ENCODE measurements at regions not wholly inside any gene's neighbourhood (a gene's known extent, or its start where the extent isn't known, plus 50 kb on each side); places are given as distances from the start of the nearest gene placed in this dataset.

DNA sequence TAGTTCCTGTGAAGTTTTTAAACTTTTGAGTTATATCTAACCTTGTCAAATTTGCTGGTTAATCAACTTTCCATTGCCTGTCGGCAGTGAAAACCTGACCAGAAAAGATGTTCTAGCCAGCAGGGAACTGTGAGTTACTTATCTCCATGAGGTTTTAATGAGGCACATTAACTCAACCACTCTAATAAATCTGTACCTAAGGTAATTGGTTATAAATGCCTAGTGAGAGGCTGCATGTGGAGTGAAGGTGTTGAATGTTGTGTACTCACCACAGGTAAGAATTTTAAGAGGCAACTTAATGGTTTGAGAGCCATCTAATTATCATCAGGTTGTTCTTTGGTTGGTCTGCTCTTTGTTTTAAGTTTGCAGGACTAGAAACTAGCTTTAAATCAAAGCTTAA lies 138.4 kb upstream of the LHX8 start:
- TF ChIP-seq GATA2 (IDR thresholded peaks at IDR 0.05; ENCODE audit: low read depth, low read length) (no peak), GATA3 (IDR thresholded peaks at IDR 0.05; ENCODE audit: low read depth, low read length) (no peak)

GRCh38 chr1:75010547-75010946 lies 123.6 kb upstream of the LHX8 start:
- TF ChIP-seq GATA2 (IDR thresholded peaks at IDR 0.05; ENCODE audit: low read depth, low read length): no peak
- no peak for TF ChIP-seq GATA3 (IDR thresholded peaks at IDR 0.05; ENCODE audit: low read depth, low read length)

GRCh38 chr1:75014250-75014649 lies 119.9 kb upstream of the LHX8 start:
- no peak for TF ChIP-seq GATA2 (IDR thresholded peaks at IDR 0.05; ENCODE audit: low read depth, low read length)
- no peak for TF ChIP-seq GATA3 (IDR thresholded peaks at IDR 0.05; ENCODE audit: low read depth, low read length)

DNA sequence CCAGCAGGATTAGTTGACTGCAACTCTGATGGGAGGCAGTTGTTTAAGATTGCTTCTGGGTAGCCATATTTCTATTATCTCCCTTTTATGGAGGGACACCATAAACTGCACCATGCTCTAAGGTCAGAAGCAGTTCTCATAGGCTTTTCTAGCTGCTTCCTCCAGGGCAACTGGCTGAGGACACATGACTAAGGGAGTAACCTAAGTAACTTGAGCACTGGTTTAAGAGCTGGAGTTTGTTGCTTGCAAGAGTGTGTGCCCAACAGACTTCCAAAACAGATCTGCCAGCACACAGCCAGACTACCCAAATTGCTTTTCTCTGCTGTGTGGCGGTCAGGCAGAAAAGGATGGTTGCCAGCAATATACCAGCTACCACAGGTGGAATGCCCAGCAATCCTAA lies 111.2 kb upstream of the LHX8 start:
- no peak for TF ChIP-seq GATA2 (IDR thresholded peaks at IDR 0.05; ENCODE audit: low read depth, low read length)
- TF ChIP-seq GATA3 (IDR thresholded peaks at IDR 0.05; ENCODE audit: low read depth, low read length): no peak

DNA sequence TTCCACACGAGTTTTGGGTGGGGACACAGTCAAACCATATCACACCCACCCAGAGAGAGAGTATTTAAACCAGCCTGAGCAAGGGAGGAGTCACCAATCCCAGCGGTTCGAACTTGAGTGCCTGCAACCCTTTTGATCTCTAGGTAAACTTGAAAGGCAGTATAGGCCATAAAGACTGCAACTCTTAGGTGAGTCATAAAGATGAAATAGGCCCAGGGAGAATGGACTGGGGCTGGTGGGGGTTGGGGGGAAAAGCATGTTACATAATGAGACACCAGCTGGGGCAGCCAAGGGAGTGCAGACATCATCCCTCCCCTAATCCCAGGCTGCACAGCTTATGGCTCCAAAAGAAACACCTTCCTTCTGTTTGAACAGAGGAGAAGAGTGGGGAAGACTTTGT lies 99.8 kb upstream of the LHX8 start:
- TF ChIP-seq GATA2 (IDR thresholded peaks at IDR 0.05; ENCODE audit: low read depth, low read length) (no peak), GATA3 (IDR thresholded peaks at IDR 0.05; ENCODE audit: low read depth, low read length) (no peak)

DNA sequence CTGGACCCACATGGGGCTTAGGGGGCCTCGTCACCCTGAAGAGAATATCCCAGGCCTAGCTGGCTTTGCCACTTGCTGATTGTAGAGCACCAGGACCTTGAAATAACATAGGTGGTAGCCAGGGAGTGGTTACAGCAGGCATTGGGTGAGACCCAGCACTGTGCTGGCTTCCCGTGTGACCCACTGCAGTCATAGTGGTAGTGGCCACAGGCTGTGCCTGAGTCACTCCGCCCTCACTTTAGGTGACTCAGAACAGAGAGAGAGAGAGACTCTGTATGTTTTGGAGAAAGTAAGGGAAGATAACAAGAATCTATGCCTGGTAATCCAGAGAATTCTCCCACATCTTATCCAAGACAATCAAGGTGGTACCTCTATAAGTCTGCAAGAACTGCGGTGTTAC lies 98.7 kb upstream of the LHX8 start:
- TF ChIP-seq GATA2 (IDR thresholded peaks at IDR 0.05; ENCODE audit: low read depth, low read length) (no peak), GATA3 (IDR thresholded peaks at IDR 0.05; ENCODE audit: low read depth, low read length) (no peak)

- no peak for TF ChIP-seq GATA2 (IDR thresholded peaks at IDR 0.05; ENCODE audit: low read depth, low read length)
- no peak for TF ChIP-seq GATA3 (IDR thresholded peaks at IDR 0.05; ENCODE audit: low read depth, low read length)
Measured at GRCh38 chr1:75053207-75053606, 81.0 kb upstream of the LHX8 start.

DNA sequence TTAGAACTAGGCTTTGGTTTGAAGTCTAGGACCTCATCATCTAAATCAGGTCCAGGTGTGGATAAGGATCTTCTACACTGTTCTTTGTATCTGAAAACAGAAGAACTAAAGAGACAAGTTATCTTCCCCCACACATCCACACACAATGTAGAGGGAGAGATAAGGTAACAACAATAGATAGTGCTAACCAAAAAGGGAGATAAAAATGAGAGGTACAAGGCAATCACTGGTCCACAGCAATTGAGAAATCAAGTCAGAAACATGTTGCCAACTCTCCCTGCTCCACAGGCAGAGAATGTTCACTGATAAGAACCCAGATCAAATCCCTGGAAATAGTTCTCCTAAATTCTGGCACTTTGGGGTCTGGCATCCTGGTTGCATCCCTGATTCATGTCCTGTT lies 75.8 kb upstream of the LHX8 start:
- TF ChIP-seq GATA2 (IDR thresholded peaks at IDR 0.05; ENCODE audit: low read depth, low read length) (peak; percentile 92), GATA3 (IDR thresholded peaks at IDR 0.05; ENCODE audit: low read depth, low read length) (peak; percentile 98)

- TF ChIP-seq GATA3 (IDR thresholded peaks at IDR 0.05; ENCODE audit: low read depth, low read length) (no peak), GATA2 (IDR thresholded peaks at IDR 0.05; ENCODE audit: low read depth, low read length) (no peak)
Measured at GRCh38 chr1:75062111-75062510, 72.1 kb upstream of the LHX8 start.

GRCh38 chr1:75067975-75068374 lies 66.2 kb upstream of the LHX8 start:
- TF ChIP-seq GATA2 (IDR thresholded peaks at IDR 0.05; ENCODE audit: low read depth, low read length) (no peak), GATA3 (IDR thresholded peaks at IDR 0.05; ENCODE audit: low read depth, low read length) (no peak)

GRCh38 chr1:75074831-75075395 lies 59.3 kb upstream of the LHX8 start:
- no peak for TF ChIP-seq GATA2 (IDR thresholded peaks at IDR 0.05; ENCODE audit: low read depth, low read length)

- peak; percentile 93 for TF ChIP-seq GATA2 (IDR thresholded peaks at IDR 0.05; ENCODE audit: low read depth, low read length)
- TF ChIP-seq GATA3 (IDR thresholded peaks at IDR 0.05; ENCODE audit: low read depth, low read length): peak; percentile 85
Measured at GRCh38 chr1:75079538-75080290, 54.5 kb upstream of the LHX8 start.

DNA sequence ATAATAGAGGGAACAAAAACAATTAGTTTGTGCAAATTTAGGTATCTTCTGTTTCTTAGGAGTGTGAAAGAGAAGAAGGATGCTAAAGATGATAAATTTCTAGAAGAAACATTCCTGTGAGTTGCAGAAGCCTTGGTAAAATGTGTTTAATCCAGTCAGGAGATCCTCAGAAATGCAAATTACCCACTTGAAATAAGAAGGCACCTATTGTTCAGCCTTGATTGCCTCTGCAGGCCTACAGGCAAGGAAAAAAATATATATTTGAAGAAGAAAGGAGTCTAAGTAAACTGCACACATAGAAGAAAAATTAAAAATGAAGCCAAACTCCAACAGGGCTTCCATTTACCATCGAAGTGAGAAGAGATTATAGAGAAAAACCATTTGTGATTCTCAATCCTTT lies 51.0 kb upstream of the LHX8 start:
- TF ChIP-seq GATA3 (IDR thresholded peaks at IDR 0.05; ENCODE audit: low read depth, low read length) (no peak), GATA2 (IDR thresholded peaks at IDR 0.05; ENCODE audit: low read depth, low read length) (no peak)

- no peak for TF ChIP-seq GATA2 (IDR thresholded peaks at IDR 0.05; ENCODE audit: low read depth, low read length)
- no peak for TF ChIP-seq GATA3 (IDR thresholded peaks at IDR 0.05; ENCODE audit: low read depth, low read length)
Measured at GRCh38 chr1:75083848-75084514, 50.2 kb upstream of the LHX8 start.

Data from SH-SY5Y (cell line).